ENCODE measurements at regions not wholly inside any gene's neighbourhood (a gene's known extent, or its start where the extent isn't known, plus 50 kb on each side); places are given as distances from the start of the nearest gene placed in this dataset.

GRCh38 chrX:9379697-9380551 lies 84.9 kb upstream of the TBL1X start:
- H3K27me3 Mint-ChIP-seq, result no peaks in the 10 kb centered on the region
- H3K4me1 Mint-ChIP-seq, result no peaks in the 10 kb centered on the region
- POLR2A ChIA-PET, result no interaction called here
- TF ChIP-seq CTCF (IDR thresholded peaks at IDR 0.05), result no peak
- no peaks in the 10 kb centered on the region for H3K36me3 Mint-ChIP-seq (ENCODE audit: low read depth)
- DNase-seq (no peak), ATAC-seq (ENCODE audit: low read depth) (no peak)
- H3K4me3 Mint-ChIP-seq, result no peak overlapping the region
- CTCF ChIA-PET, result no interaction called here
- intact Hi-C loops (cut with micrococcal nuclease), result no loop called here
- H3K27ac Mint-ChIP-seq, result no peak overlapping the region
- H3K9me3 Mint-ChIP-seq, result no peaks in the 10 kb centered on the region

GRCh38 chrX:9383655-9384054 lies 81.2 kb upstream of the TBL1X start:
- CTCF ChIA-PET, result no interaction called here
- Mint-ChIP-seq H3K36me3 (ENCODE audit: low read depth) (no peaks in the 10 kb centered on the region), H3K27ac (no peak overlapping the region), H3K9me3 (no peaks in the 10 kb centered on the region), H3K27me3 (no peaks in the 10 kb centered on the region), H3K4me1 (no peaks in the 10 kb centered on the region), H3K4me3 (no peak overlapping the region)
- POLR2A ChIA-PET, result no interaction called here
- no peak for ATAC-seq (ENCODE audit: low read depth)
- no peak for DNase-seq
- intact Hi-C loops (cut with micrococcal nuclease), result no loop called here
- no peak for TF ChIP-seq CTCF (IDR thresholded peaks at IDR 0.05)

- no peak for TF ChIP-seq CTCF (IDR thresholded peaks at IDR 0.05)
- ChIA-PET CTCF (no interaction called here), POLR2A (no interaction called here)
- H3K4me3 Mint-ChIP-seq, result no peak overlapping the region
- H3K27me3 Mint-ChIP-seq, result no peaks in the 10 kb centered on the region
- H3K27ac Mint-ChIP-seq, result no peak overlapping the region
- no peak for DNase-seq
- no peaks in the 10 kb centered on the region for H3K36me3 Mint-ChIP-seq (ENCODE audit: low read depth)
- no peak for ATAC-seq (ENCODE audit: low read depth)
- no peaks in the 10 kb centered on the region for H3K4me1 Mint-ChIP-seq
- intact Hi-C loops (cut with micrococcal nuclease), result no loop called here
- no peaks in the 10 kb centered on the region for H3K9me3 Mint-ChIP-seq
Measured at GRCh38 chrX:9388450-9388849, 76.4 kb upstream of the TBL1X start.

GRCh38 chrX:9390121-9390520 lies 74.7 kb upstream of the TBL1X start:
- Mint-ChIP-seq H3K36me3 (ENCODE audit: low read depth) (no peaks in the 10 kb centered on the region), H3K27ac (no peak overlapping the region)
- POLR2A ChIA-PET, result no interaction called here

More at GRCh38 chrX:9390121-9390520, 74.7 kb upstream of the TBL1X start:
- no peak for TF ChIP-seq CTCF (IDR thresholded peaks at IDR 0.05)
- no peaks in the 10 kb centered on the region for H3K4me1 Mint-ChIP-seq
- ATAC-seq (ENCODE audit: low read depth) (no peak), DNase-seq (no peak)
- intact Hi-C loops (cut with micrococcal nuclease), result no loop called here
- no peak overlapping the region for H3K4me3 Mint-ChIP-seq
- CTCF ChIA-PET, result no interaction called here
- no peaks in the 10 kb centered on the region for H3K27me3 Mint-ChIP-seq
- H3K9me3 Mint-ChIP-seq, result no peaks in the 10 kb centered on the region

Measured in activated B cell treated with CpG ODN at 0.5 μM for 24 hours (primary cell).